ENCODE measurements at regions not wholly inside any gene's neighbourhood (a gene's known extent, or its start where the extent isn't known, plus 50 kb on each side); places are given as distances from the start of the nearest gene placed in this dataset.

GRCh38 chr11:115577701-115578100, 73.5 kb upstream of the CADM1 start:
- no peaks in the 10 kb centered on the region for H3F3A ChIP-seq (replicated peaks; ENCODE audit: insufficient read depth)
- no peak overlapping the region; a peak in 1 of 4 replicates for H3K27ac ChIP-seq (ENCODE audit: low read depth in 2 of 2, low read length in 1 of 2)
- H3K4me2 ChIP-seq: no peak overlapping the region
- WGBS (ENCODE audit: low lambda C conversion rate): 46% methylated on average over 3 of the region's 3 CpGs
- ChIA-PET CTCF (interaction anchor here (1.0 to 1.1 kb wide), 2 partner anchors 36 to 253 kb away, joined by 3 read pairs; no protein-coding TSS in a partner anchor), POLR2A (no interaction called here)
- H3K9me3 ChIP-seq: no peaks in the 10 kb centered on the region
- DNase-seq: no peak
- H3K4me1 ChIP-seq (ENCODE audit: control insufficient read depth in 1 of 2, insufficient read depth in 2 of 2, low read depth in 1 of 2, low read length in 1 of 2): peaks cover 0 to 68% of the 10 kb centered on the region in 2 experiments; a peak in 2 of 4 replicates
- no peak overlapping the region for H3K4me3 ChIP-seq (ENCODE audit: low read depth in 2 of 2, low read length in 1 of 2)
- H3K27me3 ChIP-seq (ENCODE audit: insufficient read depth): no peaks in the 10 kb centered on the region
- no peaks in the 10 kb centered on the region for H3K79me2 ChIP-seq (ENCODE audit: insufficient read depth)
- H4K20me1 ChIP-seq (ENCODE audit: insufficient read depth): no peaks in the 10 kb centered on the region
- H3K9me2 ChIP-seq: no peaks in the 10 kb centered on the region
- no peak overlapping the region for H2AFZ ChIP-seq (ENCODE audit: low read depth)
- no peak overlapping the region for H3K9ac ChIP-seq
- no peaks in the 10 kb centered on the region for H3K36me3 ChIP-seq (replicated peaks in 1 of 2; ENCODE audit: control insufficient read depth in 1 of 2, insufficient read depth in 2 of 2, low read length in 1 of 2)
- TF ChIP-seq JUND (IDR thresholded peaks at IDR 0.05) (no peak), FOSL2 (IDR thresholded peaks at IDR 0.05; ENCODE audit: borderline replicate concordance, low read depth) (no peak), RFX5 (IDR thresholded peaks at IDR 0.05; ENCODE audit: low read length) (no peak), SIN3A (IDR thresholded peaks at IDR 0.05; ENCODE audit: borderline replicate concordance, low read depth, low read length) (no peak), RCOR1 (IDR thresholded peaks at IDR 0.05; ENCODE audit: low read length) (no peak), EZH2phosphoT487 (IDR thresholded peaks at IDR 0.05; ENCODE audit: borderline replicate concordance, low read depth) (no peak), TAF1 (IDR thresholded peaks at IDR 0.05; ENCODE audit: borderline replicate concordance, low read depth, low read length) (no peak), PBX3 (IDR thresholded peaks at IDR 0.05) (no peak)

GRCh38 chr11:115576606-115577380, 72.6 kb upstream of the CADM1 start:
- Histone ChIP-seq H3K79me2 (ENCODE audit: insufficient read depth) (no peaks in the 10 kb centered on the region), H3K4me2 (no peak overlapping the region), H2AFZ (ENCODE audit: low read depth) (no peak overlapping the region), H3K4me1 (ENCODE audit: control insufficient read depth in 1 of 2, insufficient read depth in 2 of 2, low read depth in 1 of 2, low read length in 1 of 2) (peaks cover 0 to 61% of the 10 kb centered on the region in 2 experiments; a peak in 2 of 4 replicates), H3K9me3 (no peaks in the 10 kb centered on the region), H3K4me3 (ENCODE audit: low read depth in 2 of 2, low read length in 1 of 2) (no peak overlapping the region), H4K20me1 (ENCODE audit: insufficient read depth) (no peaks in the 10 kb centered on the region), H3K36me3 (replicated peaks in 1 of 2; ENCODE audit: control insufficient read depth in 1 of 2, insufficient read depth in 2 of 2, low read length in 1 of 2) (no peaks in the 10 kb centered on the region), H3F3A (replicated peaks; ENCODE audit: insufficient read depth) (no peaks in the 10 kb centered on the region), H3K27me3 (ENCODE audit: insufficient read depth) (no peaks in the 10 kb centered on the region), H3K27ac (ENCODE audit: low read depth in 2 of 2, low read length in 1 of 2) (peak overlapping the region in 1 of 2 experiments; percentile 77; a peak in 2 of 4 replicates), H3K9me2 (no peaks in the 10 kb centered on the region), H3K9ac (no peak overlapping the region)
- no peak for DNase-seq
- TF ChIP-seq EZH2phosphoT487 (IDR thresholded peaks at IDR 0.05; ENCODE audit: borderline replicate concordance, low read depth): no peak
- WGBS (ENCODE audit: low lambda C conversion rate): 75% methylated on average over 6 of the region's 6 CpGs
- CTCF ChIA-PET: interaction anchor here (1.1 kb wide), 1 partner anchor 253 kb away, joined by 3 read pairs; no protein-coding TSS in a partner anchor
- POLR2A ChIA-PET: interaction anchor here (0.7 kb wide), 1 partner anchor 851 kb away, joined by 3 read pairs; no protein-coding TSS in a partner anchor

GRCh38 chr11:115572551-115572950, 68.3 kb upstream of the CADM1 start:
- CTCF ChIA-PET: no interaction called here
- no peaks in the 10 kb centered on the region for H3K36me3 ChIP-seq (replicated peaks in 1 of 2; ENCODE audit: control insufficient read depth in 1 of 2, insufficient read depth in 2 of 2, low read length in 1 of 2)
- no peak overlapping the region for H3K4me3 ChIP-seq (ENCODE audit: low read depth in 2 of 2, low read length in 1 of 2)
- H3K79me2 ChIP-seq (ENCODE audit: insufficient read depth): no peaks in the 10 kb centered on the region
- DNase-seq: no peak
- H3K27ac ChIP-seq (ENCODE audit: low read depth in 2 of 2, low read length in 1 of 2): no peak overlapping the region
- H3K9ac ChIP-seq: no peak overlapping the region
- H3F3A ChIP-seq (replicated peaks; ENCODE audit: insufficient read depth): no peaks in the 10 kb centered on the region
- no peaks in the 10 kb centered on the region for H4K20me1 ChIP-seq (ENCODE audit: insufficient read depth)
- 63% methylated on average over 5 of the region's 5 CpGs for WGBS (ENCODE audit: low lambda C conversion rate)
- peaks cover 0 to 24% of the 10 kb centered on the region in 2 experiments; a peak in 2 of 4 replicates for H3K4me1 ChIP-seq (ENCODE audit: control insufficient read depth in 1 of 2, insufficient read depth in 2 of 2, low read depth in 1 of 2, low read length in 1 of 2)
- POLR2A ChIA-PET: no interaction called here
- TF ChIP-seq SMC3 (IDR thresholded peaks at IDR 0.05; ENCODE audit: low read depth, low read length) (no peak), RCOR1 (IDR thresholded peaks at IDR 0.05; ENCODE audit: low read length) (no peak)
- no peaks in the 10 kb centered on the region for H3K9me3 ChIP-seq
- no peaks in the 10 kb centered on the region for H3K27me3 ChIP-seq (ENCODE audit: insufficient read depth)
- no peak overlapping the region for H2AFZ ChIP-seq (ENCODE audit: low read depth)
- no peaks in the 10 kb centered on the region for H3K9me2 ChIP-seq
- H3K4me2 ChIP-seq: no peak overlapping the region

Data from SK-N-SH (cell line).